GM12891 (cell line): ENCODE measurements at regions not wholly inside any gene's neighbourhood (a gene's known extent, or its start where the extent isn't known, plus 50 kb on each side); places are given as distances from the start of the nearest gene placed in this dataset.
"Not testable (repeated sequence)": the region's sequence is repeated elsewhere in the genome, so short reads cannot be mapped to it uniquely, and the experiment has no call there.

Experiments
- DNase-seq: peaks from one replicate; pipeline ENCODE4 v3.0.0; 2011; ENCODE audit warnings: low spot score; ENCODE audit not compliant: insufficient read length
- FAIRE-seq: peaks from 2 replicates; lab custom pipeline; 2011; peaks lifted over from hg19 to GRCh38; lab: Jason Lieb, UNC
- PAX5 ChIP-seq: IDR thresholded peaks from 2 replicates; pipeline ENCODE4 v1.6.1; 2011; ENCODE audit warnings: low read length, moderate library complexity, mild to moderate bottlenecking; ENCODE audit not compliant: insufficient read depth, severe bottlenecking
- POLR2A ChIP-seq: IDR thresholded peaks from 2 replicates; pipeline ENCODE4 v1.6.1; 2011; ENCODE audit warnings: low read depth, low read length, control low read depth
- POLR2AphosphoS5 ChIP-seq: IDR thresholded peaks from 2 replicates; pipeline ENCODE4 v1.6.1; 2011; ENCODE audit warnings: low read depth, low read length, control low read depth
- POU2F2 ChIP-seq: IDR thresholded peaks from 2 replicates; pipeline ENCODE4 v1.6.1; 2011; ENCODE audit warnings: low read depth, mild to moderate bottlenecking, control low read depth, low read length, moderate library complexity
- SPI1 ChIP-seq: IDR thresholded peaks from 2 replicates; pipeline ENCODE4 v1.6.1; 2011; ENCODE audit warnings: low read depth, low read length, control low read depth
- TAF1 ChIP-seq: IDR thresholded peaks from 2 replicates; pipeline ENCODE4 v1.6.1; 2011; ENCODE audit warnings: low read depth, low read length, control low read depth

DNA sequence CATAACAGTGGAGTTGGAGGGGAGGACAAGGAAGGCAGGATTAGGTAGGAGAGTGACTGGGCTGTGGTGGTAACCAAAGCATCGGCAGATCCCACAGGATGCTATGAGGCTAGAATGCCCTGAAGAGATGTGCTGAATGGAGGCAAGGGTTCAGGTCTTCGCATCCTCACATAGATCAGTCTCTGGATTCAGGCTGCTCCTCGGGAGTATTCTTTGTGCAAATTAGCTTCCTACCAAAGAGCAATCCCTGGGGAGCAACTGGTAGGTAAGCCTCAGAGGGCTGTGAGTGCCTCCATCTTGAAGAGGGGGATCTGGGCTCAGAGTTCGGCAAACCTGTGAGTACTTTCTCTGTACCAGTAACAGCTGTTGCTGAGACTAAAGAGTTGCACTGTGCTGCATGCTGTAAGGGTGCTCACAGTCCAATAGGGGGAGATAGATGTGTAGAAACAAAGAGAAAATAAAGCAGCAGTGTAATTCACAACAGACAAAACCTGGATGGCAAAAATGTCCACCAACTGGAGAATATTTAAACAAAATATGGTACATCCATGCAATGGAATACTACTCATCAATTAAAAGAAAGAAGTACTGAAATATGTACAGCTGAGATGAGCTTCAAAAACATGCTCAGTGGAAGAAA lies 322.4 kb upstream of the DEPDC1 start:
- DNase-seq (peak; percentile 10), FAIRE-seq (no peak)
- no peak for TF ChIP-seq POLR2AphosphoS5
- no peak for TF ChIP-seq POLR2A

DNA sequence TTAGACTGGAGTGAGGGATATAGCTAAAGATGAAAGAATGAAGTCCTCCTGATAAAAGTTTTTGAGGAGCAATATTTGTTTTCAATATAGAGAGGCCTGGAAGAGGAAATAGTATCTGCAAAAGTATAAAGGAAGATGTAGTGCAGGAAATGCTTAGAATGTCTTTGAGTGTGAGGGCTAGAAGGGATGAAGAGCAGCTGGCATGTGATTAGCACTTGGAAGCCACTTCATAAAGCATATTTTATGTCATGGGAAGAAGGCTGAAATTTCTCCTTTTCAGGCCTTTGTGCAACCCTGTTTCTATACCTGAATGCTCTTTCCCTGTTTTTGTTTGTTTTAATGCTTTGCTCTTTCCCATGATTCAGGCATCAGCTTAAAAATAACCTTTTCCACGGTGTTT lies 323.3 kb upstream of the DEPDC1 start:
- TF ChIP-seq POLR2A (no peak), PAX5 (no peak), TAF1 (no peak), POU2F2 (no peak), POLR2AphosphoS5 (no peak)
- no peak for DNase-seq
- no peak for FAIRE-seq

DNA sequence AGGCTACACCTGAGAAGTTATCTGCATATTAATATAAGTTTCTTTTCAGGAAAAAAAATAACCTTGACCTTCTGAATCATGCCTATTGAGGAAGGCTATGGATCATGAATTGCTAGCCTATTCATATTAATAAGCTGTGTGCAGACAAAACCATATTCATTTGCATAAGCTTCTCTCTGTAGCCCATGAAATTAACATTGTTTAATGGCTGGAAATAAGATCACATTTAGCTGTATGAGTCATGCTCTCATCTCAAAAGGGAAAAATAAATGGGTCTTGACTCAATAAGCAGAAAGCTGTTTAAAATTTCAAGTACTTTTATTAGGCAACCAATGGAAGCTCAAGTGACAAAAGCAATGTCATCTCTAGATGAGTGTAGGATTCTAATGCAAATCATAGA lies 330.0 kb upstream of the DEPDC1 start:
- FAIRE-seq (no peak), DNase-seq (no peak)
- TF ChIP-seq SPI1 (no peak), POLR2A (no peak), PAX5 (no peak), POU2F2 (no peak), TAF1 (no peak), POLR2AphosphoS5 (no peak)

DNA sequence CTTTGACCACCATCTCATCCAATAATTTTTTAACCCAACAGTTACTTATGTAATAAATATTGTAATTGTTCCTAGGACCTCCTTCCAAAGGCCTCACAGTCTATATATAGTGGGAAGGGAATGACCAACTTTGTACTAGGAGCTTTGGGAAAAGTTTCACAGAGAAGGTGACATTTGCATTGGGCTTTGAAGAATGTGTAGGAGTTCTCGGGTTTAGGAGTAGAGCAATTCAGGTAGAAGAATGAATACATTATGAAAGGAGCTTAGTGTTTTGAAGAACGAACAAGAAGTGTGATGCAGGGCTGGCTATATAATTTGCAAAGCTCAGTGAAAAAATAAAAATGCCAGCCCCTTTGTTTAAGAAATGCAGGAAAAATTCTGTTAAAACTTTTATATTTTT lies 330.4 kb upstream of the DEPDC1 start:
- TF ChIP-seq PAX5 = no peak
- FAIRE-seq (no peak), DNase-seq (no peak)

DNA sequence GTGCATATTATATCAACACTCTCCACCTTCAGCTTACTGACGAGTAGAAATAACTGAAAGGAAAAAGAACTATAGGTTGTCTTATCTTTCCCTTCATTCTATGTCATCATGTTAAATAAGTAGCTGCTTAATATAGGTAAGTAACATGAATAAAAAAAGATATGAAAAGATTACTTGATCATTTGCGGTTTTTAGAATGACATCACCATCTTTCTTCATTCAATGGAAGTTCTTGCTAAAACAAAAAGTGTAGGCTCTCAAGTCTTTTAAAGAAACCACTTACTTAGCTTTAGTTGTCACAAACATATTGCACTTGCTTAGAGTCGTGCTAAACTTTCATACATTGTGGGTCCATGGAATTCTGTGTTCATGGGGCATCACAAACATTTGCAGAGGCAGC lies 331.1 kb upstream of the DEPDC1 start:
- DNase-seq (no peak), FAIRE-seq (no peak)
- TF ChIP-seq TAF1 = no peak
- no peak for TF ChIP-seq POU2F2
- no peak for TF ChIP-seq POLR2A
- no peak for TF ChIP-seq POLR2AphosphoS5
- no peak for TF ChIP-seq SPI1
- TF ChIP-seq PAX5 = no peak

DNA sequence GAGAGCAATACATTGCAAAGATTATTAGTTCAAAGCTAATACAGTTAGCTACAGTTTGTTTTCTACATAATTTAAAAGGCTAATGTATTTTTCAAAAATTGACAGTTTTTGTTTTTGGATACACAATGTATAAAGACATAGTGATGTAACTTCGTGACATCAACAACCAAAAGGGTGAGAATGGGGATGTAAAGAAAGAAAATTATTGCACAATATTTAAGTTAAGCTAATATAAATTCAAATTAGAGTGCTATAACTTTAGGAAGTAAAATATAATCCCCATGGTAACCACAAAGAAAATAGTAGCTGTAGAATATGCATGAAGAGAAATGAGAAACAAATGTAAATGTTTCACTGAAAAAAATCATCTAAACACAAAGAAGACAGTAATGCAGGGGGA lies 334.4 kb upstream of the DEPDC1 start:
- no peak for TF ChIP-seq TAF1
- no peak for TF ChIP-seq PAX5
- no peak for TF ChIP-seq POLR2AphosphoS5
- no peak for TF ChIP-seq POLR2A
- TF ChIP-seq SPI1 = no peak
- no peak for TF ChIP-seq POU2F2
- FAIRE-seq (no peak), DNase-seq (no peak)

DNA sequence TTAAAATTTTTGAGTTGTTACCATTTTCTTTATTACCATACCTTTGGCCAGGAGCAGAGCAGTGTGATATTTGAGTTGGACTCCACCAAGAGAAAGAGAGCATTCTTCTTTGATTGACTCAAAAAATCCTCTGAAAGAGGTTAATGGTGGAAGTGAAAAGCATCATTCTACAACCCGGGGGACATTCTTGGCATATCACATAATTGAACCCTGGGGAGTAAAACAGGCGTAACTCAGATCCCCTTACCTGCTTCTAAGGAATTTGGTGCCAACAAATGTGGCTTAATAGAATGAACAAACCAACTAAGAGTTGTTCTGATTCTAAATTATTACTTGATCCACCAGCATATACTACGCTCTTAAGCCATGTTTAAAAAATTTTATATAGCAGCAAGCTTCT lies 351.1 kb upstream of the DEPDC1 start:
- DNase-seq = no peak
- TF ChIP-seq POU2F2 = no peak
- no peak for TF ChIP-seq POLR2A
- no peak for TF ChIP-seq PAX5
- no peak for TF ChIP-seq POLR2AphosphoS5
- no peak for TF ChIP-seq TAF1
- TF ChIP-seq SPI1 = no peak
- no peak for FAIRE-seq

DNA sequence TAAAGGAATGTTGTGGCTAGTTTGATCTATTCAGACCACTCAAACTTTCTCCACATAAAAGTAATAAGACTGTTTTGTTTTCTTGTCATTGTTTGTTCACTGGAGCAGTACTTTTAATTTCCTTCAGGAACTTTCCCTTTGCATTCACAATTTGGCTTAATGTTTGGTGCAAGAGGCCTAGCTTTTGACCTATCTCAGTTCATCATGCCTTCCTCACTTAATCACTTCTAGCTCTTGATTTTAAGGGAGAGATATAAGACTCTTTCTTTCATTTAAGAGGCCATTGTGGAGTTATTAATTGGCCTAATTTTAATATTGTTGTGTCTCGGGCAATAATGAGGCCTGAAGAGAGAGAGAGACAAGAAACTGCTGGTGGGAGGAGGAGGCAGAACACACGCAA lies 371.7 kb upstream of the DEPDC1 start:
- DNase-seq (no peak), FAIRE-seq (no peak)
- TF ChIP-seq SPI1 (no peak), POU2F2 (no peak), POLR2A (no peak), PAX5 (no peak), POLR2AphosphoS5 (no peak), TAF1 (no peak)

DNA sequence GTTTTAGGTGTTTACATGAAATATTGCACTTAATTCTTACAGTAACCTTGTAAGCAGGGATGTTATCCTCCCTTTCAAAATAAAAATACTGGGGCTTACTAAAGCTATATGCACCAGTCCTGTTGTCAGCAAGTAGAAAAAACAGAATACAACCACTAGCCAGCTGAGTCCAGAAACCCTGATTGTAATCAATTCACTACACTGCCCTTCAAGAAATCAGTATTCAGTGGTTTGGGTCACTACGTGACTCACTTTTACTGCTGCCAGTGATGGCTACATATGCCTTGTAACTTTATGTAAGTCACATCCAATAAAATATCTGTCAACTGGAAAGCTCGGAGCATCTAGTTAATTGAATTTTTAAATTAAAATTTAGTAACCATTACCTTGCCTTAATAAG lies 376.3 kb upstream of the DEPDC1 start:
- TF ChIP-seq SPI1 = no peak
- no peak for TF ChIP-seq POLR2AphosphoS5
- TF ChIP-seq PAX5 = no peak
- no peak for TF ChIP-seq POLR2A
- no peak for TF ChIP-seq POU2F2
- no peak for TF ChIP-seq TAF1
- FAIRE-seq (no peak), DNase-seq (no peak)

DNA sequence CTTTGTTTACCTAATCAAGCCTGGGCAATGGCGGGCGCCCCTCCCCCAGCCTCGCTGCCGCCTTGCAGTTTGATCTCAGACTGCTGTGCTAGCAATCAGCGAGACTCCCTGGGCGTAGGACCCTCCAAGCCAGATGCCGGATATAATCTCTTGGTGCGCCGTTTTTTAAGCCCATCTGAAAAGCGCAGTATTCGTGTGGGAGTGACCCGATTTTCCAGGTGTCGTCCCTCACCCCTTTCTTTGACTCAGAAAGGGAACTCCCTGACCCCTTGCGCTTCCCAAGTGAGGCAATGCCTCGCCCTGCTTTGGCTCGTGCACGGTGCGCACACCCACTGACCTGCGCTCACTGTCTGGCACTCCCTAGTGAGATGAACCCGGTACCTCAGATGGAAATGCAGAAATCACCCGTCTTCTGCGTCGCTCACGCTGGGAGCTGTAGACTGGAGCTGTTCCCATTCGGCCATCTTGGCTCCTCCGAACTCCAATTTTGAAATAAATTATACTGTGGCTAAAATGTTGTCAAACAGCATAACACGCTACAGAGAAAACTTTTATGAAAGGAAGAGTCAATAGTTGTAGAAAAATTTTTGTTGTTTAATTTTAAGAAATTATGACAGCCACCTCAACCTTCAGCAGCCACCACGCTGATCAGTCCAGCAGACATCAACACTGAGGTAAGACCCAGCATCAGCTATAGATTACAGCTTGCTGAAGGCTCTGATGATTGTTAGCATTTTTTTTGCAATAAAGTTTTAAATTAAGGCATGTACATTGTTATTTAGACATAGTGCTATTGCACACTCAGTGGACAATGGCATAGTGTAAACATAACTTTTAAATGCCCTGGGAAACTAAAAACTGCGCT lies 384.7 kb upstream of the DEPDC1 start:
- FAIRE-seq, DNase-seq: not testable (repeated sequence)

DNA sequence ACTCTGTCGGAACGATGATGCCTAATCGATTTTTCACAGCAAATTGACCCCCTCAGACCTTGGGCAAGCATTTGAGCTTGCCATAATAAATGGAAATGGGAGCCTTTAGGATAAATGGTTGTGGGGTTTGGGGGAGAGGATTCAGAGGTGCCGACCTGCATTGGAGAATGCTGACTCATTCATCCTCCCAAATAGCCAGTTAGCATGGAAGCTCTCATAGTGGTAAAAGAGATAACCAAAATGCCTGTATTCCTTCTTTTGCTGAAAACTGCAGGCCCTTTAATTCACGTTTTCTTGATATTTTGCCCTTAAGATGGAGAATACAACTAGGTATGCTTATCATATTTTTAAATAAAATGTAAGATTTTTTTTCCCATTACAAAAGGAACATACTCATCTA lies 392.6 kb upstream of the DEPDC1 start:
- FAIRE-seq (no peak), DNase-seq (no peak)
- TF ChIP-seq POLR2AphosphoS5 (no peak), SPI1 (no peak), POU2F2 (no peak), TAF1 (no peak), POLR2A (no peak), PAX5 (no peak)
